GM21529 (cell line): ENCODE measurements at regions not wholly inside any gene's neighbourhood (a gene's known extent, or its start where the extent isn't known, plus 50 kb on each side); places are given as distances from the start of the nearest gene placed in this dataset.

Experiments
- ATAC-seq: cut with Tn5 transposase; IDR thresholded peaks from one replicate; pipeline ENCODE4 v1.9.1; 2021; ENCODE audit not compliant: unreplicated experiment

DNA sequence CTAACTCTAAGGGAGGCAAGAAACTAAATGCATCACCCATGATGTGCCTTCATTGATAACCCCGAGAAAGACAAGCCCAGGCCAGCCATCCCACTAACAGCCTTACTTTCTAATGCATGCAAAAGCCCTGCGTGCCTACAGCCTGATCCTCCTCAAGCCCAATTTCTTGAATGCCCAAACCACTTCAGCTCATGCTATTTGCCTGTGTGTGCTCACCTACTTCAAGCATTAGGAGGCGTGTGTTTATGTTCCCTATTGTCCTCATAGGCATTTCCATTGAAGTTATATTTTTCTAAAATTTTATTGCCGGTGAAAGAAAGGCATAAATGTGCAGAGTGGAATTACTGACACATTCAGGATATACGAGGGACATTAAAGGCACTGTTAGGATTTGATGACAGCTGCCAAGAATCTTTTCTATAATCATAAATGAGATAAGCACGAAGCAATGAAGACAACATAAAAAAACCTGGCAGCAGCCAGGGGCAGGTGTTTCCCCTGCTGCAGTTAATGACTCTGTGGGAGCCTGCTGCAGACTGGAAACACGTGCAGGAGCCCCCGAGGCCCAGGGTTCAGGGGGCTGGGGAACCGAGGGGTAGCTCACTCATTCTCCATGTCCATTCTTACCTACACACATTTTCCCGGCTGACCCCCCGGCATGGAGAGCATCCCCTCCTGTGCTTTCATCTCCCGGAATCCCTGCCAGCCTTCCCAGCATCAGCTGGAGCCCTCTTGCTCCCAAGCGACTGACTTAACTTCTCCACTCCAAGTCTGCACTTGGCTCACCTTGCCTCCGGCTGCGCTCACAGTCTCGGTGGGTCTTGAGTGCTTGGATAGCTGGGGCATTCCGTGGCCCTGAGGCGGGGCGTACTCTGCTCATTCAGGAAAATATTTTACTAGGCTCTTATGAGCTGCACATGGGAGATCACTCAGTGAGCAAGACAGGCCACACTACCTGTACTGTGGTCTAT is 292.3 kb upstream of the SIX2 start:
- no peak for ATAC-seq

DNA sequence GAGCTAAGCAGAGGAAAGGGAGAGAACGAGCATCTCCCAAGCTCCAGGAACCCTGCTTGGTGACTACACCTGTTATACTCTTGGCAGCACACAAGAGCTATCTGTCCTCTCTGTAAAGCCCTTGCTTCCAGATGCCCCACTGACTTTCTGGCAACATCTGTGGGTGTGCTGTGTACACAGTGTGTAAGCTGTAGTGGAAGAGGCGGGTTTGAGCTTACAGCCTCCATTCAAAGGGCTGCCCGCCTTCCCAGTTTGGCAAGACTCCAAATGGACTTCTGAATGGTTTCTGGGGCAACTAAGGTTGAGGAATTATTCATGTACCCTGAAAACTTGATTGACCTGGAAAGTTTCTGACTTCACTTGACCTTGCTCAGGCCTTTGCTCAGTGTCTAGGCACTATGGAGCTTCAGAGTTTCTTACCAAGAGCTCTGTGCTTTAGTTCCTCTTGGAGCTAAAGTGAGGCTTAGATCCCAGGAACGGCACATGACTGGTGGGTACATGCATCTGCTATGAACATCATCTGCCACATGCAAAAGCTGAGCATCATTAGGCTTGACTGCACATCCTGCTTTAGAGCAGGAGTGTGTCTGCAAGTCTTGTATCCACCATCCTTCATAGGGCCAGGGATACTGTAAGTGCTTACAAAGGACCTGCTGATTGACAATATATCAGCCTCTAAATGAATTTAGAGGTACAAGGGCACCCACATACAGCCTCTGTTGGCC is 290.9 kb upstream of the SIX2 start:
- ATAC-seq: no peak

DNA sequence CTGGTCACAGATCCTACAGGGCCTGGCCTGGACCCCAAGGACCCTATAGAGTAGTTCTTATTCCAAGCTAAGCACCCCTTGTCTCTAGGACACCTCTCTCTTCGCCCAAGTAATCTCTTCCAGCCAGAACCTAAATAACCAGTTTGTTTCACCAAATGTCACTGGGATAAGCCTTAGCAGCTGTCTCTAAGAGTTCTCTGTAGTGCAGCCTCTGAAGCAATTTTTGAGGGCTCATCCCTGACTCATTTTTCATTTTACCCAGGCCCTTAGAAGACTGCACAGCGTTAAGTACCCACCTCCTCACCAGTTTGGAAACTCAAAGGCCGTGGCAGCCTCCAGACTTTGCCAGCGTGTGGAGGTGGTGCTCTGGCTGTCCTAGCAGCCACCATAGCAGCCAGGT is 290.1 kb upstream of the SIX2 start:
- ATAC-seq: no peak

DNA sequence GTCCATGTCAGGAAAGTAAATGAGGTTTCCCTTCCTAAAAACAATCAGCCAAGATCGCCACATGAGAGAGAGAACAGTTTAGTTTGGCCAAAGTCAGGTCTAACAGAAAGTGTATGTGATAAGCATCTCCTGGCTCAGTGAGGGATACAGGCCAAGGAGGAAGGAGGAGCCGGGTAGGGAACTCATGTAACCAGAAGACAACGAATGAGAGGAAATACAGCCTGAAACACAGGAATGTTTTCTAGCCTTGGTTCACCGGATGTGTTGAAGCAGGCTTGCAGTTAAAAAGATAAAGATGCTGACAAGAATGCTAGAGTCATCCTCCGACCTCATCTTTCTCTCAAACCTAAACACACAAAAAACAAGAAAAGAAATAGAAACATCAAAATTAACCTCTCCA is 283.9 kb upstream of the SIX2 start:
- ATAC-seq: no peak

DNA sequence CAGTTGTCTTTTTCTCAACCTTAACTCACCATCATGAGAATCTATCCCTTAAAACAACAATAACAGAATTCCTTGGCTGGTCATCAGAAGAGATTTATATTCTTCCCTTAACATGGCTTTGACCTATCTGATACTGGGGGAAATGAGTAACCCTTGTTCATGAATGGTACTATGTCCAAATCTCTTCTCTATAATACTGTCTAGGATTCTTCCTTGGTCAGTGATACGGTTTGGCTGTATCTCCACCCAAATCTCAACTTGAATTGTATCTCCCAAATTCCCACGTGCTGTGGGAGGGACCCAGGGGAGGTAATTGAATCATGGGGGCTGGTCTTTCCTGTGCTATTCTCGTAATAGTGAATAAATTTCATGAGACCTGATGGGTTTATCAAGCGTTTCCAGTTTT is 282.0 kb upstream of the SIX2 start:
- no peak for ATAC-seq

DNA sequence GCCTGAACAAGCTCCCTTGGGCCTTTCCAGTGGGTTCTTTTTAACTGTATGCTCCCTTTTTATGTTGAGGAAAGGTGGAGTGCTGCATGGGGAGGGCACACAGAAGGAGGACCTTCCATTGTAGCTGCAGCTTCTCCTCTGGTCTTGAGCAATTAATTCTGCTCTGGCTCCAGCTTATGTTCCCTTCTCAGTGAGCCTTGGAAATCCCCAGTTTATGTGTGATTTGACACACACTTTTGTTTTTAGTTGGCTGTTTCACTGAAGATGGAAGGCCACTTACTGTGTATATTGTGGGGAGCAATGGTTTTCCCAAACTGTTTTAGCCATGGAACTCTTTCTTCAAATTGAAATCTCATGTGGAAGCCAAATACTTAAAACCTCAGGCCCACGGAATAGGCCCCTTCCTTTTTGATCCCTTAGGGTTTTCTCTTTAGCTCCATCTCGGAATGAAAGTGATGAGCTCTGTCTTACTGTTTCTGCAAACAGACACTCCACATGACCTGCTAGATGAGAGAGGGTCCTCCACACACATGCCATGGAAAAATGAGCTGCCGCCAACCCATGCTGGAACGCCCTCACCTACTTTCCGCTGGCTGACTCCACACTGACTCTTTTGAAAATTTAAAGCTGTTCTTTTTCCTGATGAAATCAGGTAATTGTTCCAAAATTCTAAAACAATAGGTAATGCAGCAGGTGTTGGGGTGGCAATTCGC is 280.9 kb upstream of the SIX2 start:
- peak; percentile 74 for ATAC-seq

DNA sequence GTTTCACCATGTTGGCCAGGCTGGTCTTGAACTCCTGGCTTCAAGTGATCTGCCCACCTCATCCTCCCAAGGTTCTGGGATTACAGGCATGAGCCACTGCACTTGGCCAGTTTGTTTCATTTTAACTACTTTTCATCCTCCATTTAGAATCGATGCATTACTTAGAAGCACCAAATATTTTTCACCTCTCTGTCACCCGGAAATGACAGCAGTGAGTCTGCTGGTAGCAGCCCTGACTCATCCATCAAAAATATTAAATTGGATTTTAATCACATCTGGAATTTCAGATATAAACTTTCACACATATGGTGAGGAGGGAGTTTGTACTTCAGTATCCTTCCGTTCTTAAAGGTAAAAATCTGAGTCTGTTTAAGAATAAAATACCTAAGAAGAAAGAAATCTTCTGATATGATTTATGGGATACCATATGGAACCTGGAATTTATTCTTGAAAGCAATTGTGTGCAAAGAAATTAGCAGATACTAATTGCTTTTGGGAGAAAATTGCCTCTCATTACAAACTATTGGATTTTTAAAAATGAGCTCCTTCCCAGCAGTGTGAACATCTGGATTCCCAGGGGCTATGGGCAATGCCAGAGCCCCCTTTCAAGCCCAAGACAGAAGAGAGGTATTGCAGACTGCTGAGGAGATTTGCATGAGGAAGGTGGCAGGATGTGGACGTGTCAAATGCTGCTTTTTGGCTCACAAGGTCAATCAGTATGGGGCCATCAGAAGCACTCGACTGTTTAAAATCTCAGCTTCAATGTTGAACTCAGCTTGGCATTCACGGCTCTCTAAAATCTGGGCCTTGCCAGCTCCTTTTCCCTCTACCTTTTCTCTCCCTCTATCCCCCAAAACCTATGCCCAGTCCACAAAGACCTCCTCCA is 279.5 kb upstream of the SIX2 start:
- no peak for ATAC-seq

DNA sequence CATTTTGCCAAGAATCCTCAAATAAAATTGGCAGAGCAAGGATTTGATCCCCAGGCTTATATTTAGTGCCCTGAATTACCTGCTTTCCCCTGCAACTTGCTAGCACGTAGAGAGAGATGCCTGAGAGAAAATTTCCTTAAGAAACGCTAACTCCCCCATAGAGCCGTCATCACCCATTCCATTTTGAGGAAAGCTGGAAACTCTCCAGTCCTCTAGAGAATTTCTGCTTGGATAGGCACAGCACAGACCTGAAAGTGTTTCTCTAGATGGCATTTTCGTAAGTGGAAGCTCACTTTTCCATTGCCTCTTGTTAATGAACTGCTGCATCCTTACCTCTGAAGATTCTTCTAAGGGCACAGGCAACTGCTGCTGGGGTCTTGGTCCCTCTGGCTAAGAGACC is 277.8 kb upstream of the SIX2 start:
- ATAC-seq: no peak

DNA sequence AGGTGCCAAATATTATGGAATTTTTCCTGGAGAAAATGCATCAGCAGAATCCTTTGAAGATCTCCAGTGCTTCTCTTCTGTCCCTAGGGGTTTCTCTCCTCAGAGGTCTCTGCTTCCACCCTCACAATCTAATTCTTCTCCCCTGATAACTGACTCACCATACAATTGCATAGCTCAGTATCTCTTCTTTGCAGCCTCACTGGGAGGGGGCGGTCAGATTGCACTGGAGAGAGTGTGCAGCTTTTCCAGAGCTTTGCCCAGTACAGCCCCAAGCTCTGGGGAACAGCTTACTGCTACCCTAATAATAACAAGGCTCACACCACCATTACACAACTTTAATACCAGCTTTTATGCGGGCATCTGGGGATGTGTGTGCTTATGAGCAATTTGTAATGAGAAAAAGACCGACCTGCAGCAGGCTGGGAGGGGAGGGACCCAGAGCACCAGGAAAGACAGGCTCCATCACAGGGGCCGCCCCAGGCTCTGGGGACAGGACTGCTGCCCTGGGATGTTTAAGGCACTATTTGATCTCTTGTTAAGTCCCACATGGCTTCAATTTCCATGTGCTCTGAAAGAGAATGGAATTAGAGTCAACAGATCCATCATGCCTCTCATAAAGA is 276.6 kb upstream of the SIX2 start:
- no peak for ATAC-seq

DNA sequence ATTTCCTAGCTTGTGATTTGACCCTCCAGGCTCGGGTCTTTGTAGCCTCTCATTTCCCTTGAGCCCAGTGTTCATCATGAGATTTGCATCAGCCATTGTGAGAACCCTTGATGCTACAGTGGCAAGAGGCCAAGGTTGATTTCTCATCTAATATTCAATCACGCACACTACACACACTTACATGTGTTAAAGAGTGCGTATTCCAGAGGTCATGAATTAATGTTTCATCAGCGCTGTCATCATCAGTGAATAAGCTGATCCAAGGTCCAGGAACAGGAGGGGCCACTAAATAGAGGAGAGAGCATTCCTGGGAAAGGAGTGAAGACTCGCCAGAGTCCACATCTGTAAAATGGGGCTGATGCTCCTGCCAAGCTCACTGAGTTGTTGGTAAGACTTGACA is 276.1 kb upstream of the SIX2 start:
- no peak for ATAC-seq

DNA sequence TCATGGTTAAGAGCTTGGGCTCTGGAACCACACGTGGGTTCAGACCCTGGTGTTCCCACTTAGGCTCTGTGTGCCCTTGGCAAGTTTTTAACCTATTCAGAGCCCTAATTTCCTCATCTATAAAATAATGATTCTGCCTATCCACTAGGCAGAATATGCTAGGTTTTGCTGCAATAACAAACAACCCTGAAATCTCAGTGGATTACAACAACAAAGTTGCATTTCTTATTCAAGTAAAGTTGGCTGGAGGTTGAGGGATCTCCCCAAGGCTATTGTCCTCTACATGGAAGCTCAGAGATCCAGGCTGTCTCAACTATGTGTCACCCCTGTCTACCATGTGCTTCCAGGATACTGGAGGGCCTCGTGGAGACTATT is 275.4 kb upstream of the SIX2 start:
- no peak for ATAC-seq

DNA sequence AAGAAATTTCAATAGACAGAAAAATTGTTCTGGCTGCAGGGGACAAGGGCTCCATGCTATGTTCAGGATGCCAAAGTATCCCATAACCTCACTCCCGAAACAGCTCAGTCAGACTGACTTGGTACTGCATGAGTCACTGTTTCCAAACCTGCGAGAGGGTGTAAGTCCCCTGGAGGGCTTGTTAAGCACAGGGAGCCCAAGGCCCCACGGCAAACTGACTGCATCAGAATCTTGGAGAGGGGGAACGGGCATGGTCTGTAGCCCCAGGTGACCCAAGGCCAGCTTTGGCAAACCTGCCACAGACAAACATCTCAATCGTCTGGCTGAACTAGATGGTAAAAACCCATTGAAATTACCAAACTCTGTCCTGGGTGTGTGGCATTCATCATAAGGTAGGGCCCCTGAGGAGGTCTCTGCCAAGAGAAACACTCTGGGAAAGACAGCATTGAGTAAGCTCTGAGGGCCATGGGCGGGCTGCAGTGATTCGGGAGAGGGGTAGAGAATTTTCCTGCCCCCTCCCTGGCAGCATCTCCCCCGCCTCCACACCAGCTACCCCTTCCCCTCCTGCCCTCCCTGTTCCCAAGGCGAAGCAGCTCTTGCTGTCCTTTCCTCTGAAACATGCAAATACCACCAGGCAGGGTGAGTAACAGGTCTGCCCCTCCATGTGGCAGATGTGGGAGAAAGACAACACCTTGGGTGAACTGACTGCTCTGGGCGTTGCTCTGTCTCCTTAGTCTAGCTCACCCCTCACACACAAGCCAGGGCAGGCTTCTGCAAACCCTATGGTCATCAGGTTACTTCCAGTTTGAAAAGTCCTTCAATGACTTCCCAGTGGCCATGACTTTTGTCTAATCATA is 274.7 kb upstream of the SIX2 start:
- no peak for ATAC-seq

DNA sequence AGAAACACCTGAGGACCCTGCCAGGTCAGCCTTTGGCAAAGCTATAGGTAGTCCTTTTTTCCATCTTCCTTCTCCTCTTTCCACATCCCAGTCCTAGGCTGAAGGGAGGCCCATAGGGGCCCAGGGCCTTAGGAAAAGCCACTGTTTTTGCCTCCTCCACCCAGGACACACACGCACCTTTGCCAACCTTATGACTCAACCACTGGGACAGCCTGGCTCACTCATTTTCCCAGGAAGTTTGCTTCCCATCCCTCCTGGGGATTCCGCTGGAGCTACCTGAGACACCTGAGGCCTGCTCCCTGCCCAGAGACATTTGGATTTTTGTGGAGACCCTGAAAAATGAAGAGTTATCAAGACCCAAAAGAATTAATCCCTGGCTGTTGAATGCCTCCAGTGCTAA is 273.4 kb upstream of the SIX2 start:
- no peak for ATAC-seq

DNA sequence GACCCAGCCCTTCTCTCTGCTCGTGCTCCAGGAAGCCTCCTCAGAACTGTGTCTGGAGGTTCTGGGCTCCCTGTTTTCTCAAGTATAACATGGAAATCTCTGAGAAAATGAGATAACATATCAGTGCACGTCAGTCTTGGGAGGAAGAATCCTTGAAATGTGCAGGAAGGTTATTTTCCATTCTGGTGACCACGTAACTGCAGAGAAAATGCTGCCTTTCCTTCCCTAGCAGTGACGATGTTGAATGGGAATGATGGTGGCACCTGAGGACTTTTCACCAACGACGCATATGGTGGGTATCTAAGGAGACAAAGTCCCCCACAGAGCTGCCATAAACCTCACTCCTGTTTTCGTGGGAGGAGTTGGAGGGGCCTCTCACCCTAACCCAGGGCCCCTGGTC is 272.1 kb upstream of the SIX2 start:
- no peak for ATAC-seq

DNA sequence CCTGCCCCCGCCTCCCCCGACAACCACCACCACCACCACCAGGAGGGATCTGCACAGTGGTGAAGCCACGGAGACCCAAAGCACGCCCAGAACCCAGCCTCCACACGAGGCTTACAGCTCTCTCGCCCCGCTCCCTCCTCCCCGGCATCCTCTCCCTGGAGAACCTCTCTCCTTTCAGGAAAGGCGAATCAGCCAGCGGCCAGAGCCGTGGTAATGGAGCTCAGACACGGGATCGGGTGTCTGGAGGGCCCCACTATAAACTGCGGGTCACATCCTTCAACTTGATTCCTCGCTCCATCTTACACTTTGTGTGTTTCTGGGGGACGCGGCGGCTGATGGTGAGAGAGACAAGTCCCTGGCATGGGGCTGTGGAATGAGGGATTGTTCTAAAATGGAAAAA is 271.5 kb upstream of the SIX2 start:
- ATAC-seq: no peak

DNA sequence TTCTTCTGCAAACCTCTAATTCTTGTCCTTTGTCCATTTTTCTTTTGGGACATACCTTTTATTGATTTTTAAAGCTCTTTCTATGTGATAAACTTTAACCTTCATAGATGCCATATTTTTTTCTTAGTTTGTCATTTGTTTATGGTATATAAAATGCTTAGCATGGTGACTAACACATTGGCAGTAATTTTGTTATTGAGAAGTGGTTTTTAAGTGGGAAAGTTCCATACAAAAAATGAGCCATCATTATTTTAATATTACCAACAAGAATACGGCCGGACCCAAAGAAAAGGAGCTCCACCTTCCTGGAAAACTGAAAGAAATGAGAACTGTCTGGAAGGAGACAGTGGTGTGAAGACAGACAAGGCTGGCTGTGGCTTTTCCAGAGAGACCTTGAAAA is 270.1 kb upstream of the SIX2 start:
- no peak for ATAC-seq

DNA sequence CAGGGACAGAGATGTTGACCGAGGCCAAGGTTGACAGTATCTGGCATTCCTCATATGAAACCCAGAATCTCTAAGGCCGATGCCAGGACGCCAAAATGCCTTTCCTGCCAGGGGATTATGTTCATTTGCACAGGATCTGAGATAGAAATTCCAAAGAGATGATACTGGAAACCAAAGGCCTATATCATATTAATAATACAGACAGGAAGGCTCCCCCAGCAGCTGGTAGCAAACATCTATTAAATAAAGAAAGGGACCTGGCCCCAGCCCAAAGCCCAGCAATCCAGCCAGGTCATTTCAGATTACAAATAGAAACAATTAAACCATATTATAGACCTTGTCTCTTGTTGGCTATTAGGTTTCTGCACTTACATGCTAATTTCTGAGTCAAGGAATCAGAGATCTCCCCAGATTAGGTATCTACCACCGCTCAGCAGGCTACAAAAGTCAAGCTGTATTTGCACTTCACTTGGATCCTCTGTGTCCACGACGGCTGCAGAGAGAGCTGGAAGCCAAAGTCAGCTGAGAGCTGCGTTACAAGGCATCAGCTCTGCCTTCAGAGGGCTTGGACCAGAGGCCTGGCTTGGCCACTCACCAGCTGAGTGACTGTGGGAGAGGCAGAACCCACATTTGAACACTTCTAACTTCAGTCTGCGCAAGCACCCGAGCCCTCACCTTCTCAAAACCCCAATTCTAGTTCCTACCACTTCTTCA is 269.3 kb upstream of the SIX2 start:
- no peak for ATAC-seq

DNA sequence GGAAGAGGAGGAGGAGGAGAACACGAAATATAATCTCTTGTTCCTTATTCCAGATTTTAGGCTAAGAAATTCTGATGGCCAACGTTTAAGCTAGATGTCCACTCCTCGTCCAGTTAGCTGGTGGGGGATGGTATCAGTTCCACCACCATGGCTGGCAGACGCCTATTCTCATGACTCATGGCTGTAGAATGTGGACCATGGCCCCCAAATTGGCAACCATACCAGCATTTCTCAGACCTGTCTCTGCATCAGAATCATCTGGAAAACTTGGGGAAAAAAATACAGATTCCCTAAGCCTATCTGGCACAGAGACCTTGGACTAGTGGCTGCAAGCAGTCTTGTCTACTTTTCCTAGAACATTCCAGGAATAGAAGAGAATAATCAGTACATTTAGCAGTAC is 267.7 kb upstream of the SIX2 start:
- ATAC-seq: no peak

DNA sequence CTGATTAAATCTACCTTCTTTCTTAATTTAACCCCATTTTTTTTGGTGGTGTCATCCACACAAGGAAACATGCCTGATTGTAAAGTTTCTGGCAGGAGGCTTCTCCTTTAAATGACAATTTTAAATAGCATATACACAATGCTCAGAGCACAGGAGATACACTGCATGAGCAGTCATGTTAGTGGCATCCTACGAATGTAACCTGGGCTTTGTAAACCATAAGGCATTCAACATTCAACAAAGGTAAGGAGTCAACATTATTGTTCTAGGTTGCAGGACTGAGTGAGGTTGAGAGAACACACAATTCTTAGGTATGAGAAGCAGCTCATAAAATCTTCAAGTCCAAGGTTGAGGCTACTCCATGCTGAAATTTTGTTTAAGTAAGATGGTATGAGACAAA is 266.6 kb upstream of the SIX2 start:
- no peak for ATAC-seq
